Fibroblast of villous mesenchyme (primary cell): ENCODE measurements at regions not wholly inside any gene's neighbourhood (a gene's known extent, or its start where the extent isn't known, plus 50 kb on each side); places are given as distances from the start of the nearest gene placed in this dataset.

ENCODE experiments used
- DNase-seq: peaks from one replicate; pipeline ENCODE4 v3.0.0-alpha.2; 2010; ENCODE audit warnings: low read depth
- H3K4me3 ChIP-seq: 2 replicates; pipeline ENCODE4 v1.5.1; 2011; ENCODE audit warnings: low read depth, mild to moderate bottlenecking, low read length
- TF ChIP-seq, protein P1 (sequence below): IDR thresholded peaks from 2 replicates; pipeline ENCODE4 v1.5.1; 2012; ENCODE audit warnings: low read depth, mild to moderate bottlenecking, low read length; ENCODE audit not compliant: insufficient read depth

GRCh38 chr4:116512552-116512951 lies 572.8 kb downstream of the TRAM1L1 start:
- H3K4me3 ChIP-seq = no peak overlapping the region
- TF ChIP-seq, protein P1, sequence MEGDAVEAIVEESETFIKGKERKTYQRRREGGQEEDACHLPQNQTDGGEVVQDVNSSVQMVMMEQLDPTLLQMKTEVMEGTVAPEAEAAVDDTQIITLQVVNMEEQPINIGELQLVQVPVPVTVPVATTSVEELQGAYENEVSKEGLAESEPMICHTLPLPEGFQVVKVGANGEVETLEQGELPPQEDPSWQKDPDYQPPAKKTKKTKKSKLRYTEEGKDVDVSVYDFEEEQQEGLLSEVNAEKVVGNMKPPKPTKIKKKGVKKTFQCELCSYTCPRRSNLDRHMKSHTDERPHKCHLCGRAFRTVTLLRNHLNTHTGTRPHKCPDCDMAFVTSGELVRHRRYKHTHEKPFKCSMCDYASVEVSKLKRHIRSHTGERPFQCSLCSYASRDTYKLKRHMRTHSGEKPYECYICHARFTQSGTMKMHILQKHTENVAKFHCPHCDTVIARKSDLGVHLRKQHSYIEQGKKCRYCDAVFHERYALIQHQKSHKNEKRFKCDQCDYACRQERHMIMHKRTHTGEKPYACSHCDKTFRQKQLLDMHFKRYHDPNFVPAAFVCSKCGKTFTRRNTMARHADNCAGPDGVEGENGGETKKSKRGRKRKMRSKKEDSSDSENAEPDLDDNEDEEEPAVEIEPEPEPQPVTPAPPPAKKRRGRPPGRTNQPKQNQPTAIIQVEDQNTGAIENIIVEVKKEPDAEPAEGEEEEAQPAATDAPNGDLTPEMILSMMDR = no peak
- DNase-seq = no peak

- no peak overlapping the region for H3K4me3 ChIP-seq
- no peak for DNase-seq
- TF ChIP-seq, protein P1 = no peak
Observed at GRCh38 chr4:116501954-116502353, 583.4 kb downstream of the TRAM1L1 start.

DNA sequence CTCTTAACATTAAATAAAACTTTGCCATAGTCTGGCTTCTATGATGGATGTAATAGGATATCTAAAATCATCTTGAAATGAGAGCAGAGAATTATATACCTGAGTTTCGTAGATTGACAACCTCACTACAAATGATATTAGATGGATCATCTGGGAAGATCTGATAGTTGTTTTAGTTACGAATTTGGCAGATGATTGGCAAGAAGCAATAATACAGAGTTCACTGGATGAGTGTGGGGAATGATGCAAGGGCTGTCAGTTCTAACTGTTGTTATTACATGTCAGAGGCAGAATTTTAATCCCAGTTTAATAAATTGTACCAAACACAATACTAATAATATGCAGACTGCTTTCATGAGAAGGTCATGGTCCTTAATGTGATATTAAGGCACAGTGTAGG lies 585.2 kb downstream of the TRAM1L1 start:
- DNase-seq = no peak
- H3K4me3 ChIP-seq = no peak overlapping the region
- TF ChIP-seq, protein P1 = no peak

DNA sequence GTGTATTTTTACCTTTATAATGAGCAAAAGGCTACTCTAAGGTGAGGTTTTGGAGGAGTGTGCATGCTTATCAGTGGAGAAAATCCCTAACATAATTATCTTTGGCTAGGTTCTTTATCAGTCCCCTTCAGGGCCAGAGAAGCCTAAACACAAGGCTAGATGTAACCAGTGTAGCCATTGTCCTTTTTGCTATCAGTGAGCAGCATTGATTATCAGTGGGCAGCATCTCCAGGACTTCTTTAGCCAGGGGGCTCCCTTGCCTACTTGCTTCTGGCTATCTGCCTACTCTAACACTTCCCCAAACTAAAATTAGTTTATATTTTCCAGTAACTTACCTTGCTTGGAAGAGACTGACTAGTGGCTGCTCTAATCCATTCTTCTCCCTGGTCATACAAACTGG lies 595.6 kb downstream of the TRAM1L1 start:
- no peak overlapping the region for H3K4me3 ChIP-seq
- DNase-seq = no peak
- TF ChIP-seq, protein P1 = no peak

DNA sequence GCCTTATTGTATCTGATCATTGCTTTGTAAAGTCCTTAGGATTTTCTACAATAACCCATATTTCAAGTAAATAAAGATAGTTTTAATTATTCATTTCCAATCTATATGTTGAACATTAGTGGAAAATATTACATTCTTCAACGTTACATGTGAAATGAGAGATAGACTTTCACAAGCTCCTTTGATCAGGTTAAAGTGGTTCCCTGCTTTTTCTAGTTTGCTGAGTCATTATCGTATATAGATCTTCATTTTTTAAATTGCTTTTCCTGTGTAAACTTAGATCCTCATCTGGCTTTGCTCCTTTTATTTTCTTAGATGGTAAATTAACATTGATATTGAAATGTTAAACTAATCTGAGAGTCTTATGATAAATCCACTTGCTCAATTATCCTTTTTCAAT lies 599.0 kb downstream of the TRAM1L1 start:
- H3K4me3 ChIP-seq = no peak overlapping the region
- TF ChIP-seq, protein P1 = no peak
- no peak for DNase-seq

DNA sequence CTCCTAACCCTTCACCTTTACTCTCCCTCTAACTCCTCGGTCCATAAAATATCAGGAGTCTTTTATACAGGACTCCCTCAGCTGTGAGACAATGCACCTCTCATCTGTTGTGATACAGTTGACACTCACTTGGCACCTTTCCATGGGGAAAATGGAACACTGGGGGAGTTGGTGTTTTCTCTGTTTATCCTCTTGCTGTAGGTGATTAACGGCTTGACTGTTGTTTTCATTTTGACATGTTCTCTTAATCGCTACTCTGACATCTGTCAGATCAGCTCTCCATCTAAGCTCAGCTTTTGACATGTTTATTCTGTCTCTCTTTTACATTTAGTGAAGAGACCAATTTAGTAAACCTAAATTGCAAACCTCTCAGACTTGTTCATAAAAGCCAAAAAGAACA lies 604.8 kb downstream of the TRAM1L1 start:
- H3K4me3 ChIP-seq = no peak overlapping the region
- TF ChIP-seq, protein P1 = no peak
- no peak for DNase-seq

- H3K4me3 ChIP-seq = no peak overlapping the region
- TF ChIP-seq, protein P1 = no peak
- no peak for DNase-seq
Observed at GRCh38 chr4:116478343-116478742, 607.0 kb downstream of the TRAM1L1 start.
